Nephron progenitor cell (in vitro differentiated cells): ENCODE measurements at regions not wholly inside any gene's neighbourhood (a gene's known extent, or its start where the extent isn't known, plus 50 kb on each side); places are given as distances from the start of the nearest gene placed in this dataset.

Experiments used
- DNase-seq: peaks from one replicate; pipeline ENCODE4 v3.0.0; 2021
- H3K27ac Mint-ChIP-seq: 2 replicates; pipeline ENCODE4 v1.8.0; 2021; ENCODE audit warnings: mild to moderate bottlenecking, moderate library complexity, mixed read lengths
- H3K27me3 Mint-ChIP-seq: 2 replicates; pipeline ENCODE4 v1.8.0; 2021; ENCODE audit warnings: mild to moderate bottlenecking, low read depth, mixed read lengths; ENCODE audit not compliant: poor library complexity
- H3K36me3 Mint-ChIP-seq: 2 replicates; pipeline ENCODE4 v1.8.0; 2021; ENCODE audit warnings: low read depth, mixed read lengths
- H3K4me1 Mint-ChIP-seq: 2 replicates; pipeline ENCODE4 v1.8.0; 2021; ENCODE audit warnings: mixed read lengths
- H3K4me3 Mint-ChIP-seq: 2 replicates; pipeline ENCODE4 v1.8.0; 2021; ENCODE audit warnings: mild to moderate bottlenecking, moderate library complexity, mixed read lengths
- H3K9me3 Mint-ChIP-seq: 2 replicates; pipeline ENCODE4 v1.8.0; 2021; ENCODE audit warnings: mild to moderate bottlenecking, moderate library complexity, mixed read lengths
- TF ChIP-seq, protein P1 (sequence below): fragments of 200-600 bp; sonication (generic); IDR thresholded peaks from 2 replicates; pipeline ENCODE4 v1.5.0; 2021; ENCODE audit warnings: antibody characterized with exemption

DNA sequence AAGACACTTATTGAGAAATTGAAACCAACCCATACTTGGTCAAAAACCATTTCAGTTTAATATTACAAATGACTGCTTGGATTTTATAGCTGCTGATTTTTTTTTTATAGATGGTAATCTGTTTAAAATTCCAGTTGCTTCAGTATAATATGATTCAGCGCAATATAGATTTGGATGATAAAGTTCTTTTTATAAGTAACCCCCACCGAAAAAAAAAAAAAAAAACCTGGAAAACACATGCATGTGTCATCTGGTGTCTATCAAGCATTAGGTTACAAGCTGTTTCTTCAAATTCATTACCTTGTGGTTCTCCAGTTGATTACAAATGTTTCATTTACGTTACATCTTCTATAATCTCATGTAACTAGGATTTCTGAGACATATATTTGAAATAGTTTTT lies 356.6 kb upstream of the ROBO2 start:
- Mint-ChIP-seq H3K27me3 (no peaks in the 10 kb centered on the region), H3K4me3 (no peak overlapping the region), H3K4me1 (peaks cover 24% of the 10 kb centered on the region), H3K9me3 (no peaks in the 10 kb centered on the region), H3K27ac (no peak overlapping the region), H3K36me3 (no peaks in the 10 kb centered on the region)
- no peak for DNase-seq
- TF ChIP-seq, protein P1, sequence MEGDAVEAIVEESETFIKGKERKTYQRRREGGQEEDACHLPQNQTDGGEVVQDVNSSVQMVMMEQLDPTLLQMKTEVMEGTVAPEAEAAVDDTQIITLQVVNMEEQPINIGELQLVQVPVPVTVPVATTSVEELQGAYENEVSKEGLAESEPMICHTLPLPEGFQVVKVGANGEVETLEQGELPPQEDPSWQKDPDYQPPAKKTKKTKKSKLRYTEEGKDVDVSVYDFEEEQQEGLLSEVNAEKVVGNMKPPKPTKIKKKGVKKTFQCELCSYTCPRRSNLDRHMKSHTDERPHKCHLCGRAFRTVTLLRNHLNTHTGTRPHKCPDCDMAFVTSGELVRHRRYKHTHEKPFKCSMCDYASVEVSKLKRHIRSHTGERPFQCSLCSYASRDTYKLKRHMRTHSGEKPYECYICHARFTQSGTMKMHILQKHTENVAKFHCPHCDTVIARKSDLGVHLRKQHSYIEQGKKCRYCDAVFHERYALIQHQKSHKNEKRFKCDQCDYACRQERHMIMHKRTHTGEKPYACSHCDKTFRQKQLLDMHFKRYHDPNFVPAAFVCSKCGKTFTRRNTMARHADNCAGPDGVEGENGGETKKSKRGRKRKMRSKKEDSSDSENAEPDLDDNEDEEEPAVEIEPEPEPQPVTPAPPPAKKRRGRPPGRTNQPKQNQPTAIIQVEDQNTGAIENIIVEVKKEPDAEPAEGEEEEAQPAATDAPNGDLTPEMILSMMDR: no peak

DNA sequence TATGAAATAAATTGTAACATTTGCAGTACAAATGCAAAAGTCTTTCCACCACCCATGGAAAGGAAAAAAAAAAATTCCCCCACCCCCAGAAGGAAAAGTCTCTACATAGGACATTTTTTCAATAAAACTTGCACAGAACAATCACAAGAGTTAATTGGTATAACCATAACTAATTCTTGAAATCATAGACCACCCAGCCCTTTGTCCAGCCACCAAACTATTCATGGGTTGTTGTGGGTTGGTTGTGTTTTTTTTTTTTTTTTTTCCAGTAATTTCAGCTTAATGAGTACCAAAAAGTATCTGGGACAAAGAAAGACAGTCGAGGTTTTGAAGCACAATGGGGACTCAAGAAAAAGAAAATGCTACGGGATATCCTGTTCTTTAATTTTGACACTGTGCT lies 355.0 kb upstream of the ROBO2 start:
- TF ChIP-seq, protein P1: no peak
- Mint-ChIP-seq H3K36me3 (no peaks in the 10 kb centered on the region), H3K27ac (no peak overlapping the region), H3K9me3 (no peaks in the 10 kb centered on the region), H3K4me1 (peaks cover 24% of the 10 kb centered on the region), H3K4me3 (no peak overlapping the region), H3K27me3 (no peaks in the 10 kb centered on the region)
- DNase-seq: no peak

DNA sequence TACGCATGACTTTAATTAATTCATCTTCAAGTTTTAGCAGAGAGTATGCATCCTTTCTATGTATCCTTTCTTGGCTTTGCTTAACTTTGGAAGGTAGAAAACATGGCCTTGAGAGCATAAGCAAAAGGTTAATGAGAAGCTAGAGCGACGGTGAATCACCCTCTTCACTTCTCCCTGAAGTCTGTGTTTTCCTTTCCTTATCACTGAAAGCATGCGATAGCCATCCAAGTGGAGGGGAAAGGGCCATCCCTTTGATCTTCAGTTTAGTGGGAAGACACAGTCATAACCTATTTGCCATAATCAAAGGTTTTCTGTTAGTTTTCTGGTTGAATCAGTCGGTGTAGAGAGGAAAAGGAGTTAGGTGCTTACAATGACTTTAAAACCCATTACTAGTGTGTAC lies 354.0 kb upstream of the ROBO2 start:
- Mint-ChIP-seq H3K36me3 (no peaks in the 10 kb centered on the region), H3K9me3 (no peaks in the 10 kb centered on the region), H3K27ac (no peak overlapping the region), H3K4me3 (no peak overlapping the region), H3K4me1 (peaks cover 24% of the 10 kb centered on the region), H3K27me3 (no peaks in the 10 kb centered on the region)
- no peak for DNase-seq
- TF ChIP-seq, protein P1: no peak

DNA sequence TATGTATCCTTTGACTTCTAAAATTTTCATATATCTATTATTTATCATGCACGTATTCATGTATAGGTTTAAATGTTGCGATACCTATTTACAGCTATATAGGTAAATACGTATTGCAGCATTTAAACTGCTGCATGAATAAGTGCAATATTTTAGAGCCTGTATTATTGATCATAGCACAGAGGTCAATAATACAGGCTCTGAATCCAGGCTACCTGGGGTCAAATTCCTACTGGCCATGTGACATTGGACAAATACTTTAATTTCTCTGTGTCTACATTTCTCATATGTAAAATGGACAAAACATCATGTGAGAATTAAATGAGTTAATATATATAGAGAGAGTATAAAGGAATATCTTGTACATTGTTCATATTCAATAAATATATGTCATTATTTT lies 352.9 kb upstream of the ROBO2 start:
- H3K4me3 Mint-ChIP-seq: no peak overlapping the region

DNA sequence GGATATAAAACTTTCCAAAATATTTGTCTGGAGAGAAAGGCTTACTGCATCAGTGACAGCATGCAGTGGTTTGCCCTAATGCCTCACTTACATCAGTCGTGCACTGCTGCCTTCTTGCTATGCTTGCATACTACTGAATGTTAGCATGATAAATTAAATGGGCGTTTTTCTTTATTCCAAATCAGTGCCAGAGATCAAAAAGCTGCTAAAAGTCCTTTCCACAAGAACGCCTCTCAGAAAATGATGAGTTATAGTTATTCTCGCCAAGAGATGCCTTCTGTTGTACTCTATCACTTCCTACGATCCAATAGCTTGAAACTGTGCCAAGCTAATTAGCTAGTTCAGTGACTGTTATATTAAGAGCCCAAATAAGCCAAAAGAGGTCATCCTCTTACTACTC lies 345.8 kb upstream of the ROBO2 start:
- Mint-ChIP-seq H3K27ac (no peak overlapping the region), H3K9me3 (no peaks in the 10 kb centered on the region), H3K4me1 (peaks cover 6% of the 10 kb centered on the region)

More for the DNA sequence above, 352.9 kb upstream of the ROBO2 start:
- Mint-ChIP-seq H3K27me3 (no peaks in the 10 kb centered on the region), H3K9me3 (no peaks in the 10 kb centered on the region), H3K36me3 (no peaks in the 10 kb centered on the region), H3K27ac (no peak overlapping the region), H3K4me1 (peaks cover 24% of the 10 kb centered on the region)
- TF ChIP-seq, protein P1: no peak
- no peak for DNase-seq

DNA sequence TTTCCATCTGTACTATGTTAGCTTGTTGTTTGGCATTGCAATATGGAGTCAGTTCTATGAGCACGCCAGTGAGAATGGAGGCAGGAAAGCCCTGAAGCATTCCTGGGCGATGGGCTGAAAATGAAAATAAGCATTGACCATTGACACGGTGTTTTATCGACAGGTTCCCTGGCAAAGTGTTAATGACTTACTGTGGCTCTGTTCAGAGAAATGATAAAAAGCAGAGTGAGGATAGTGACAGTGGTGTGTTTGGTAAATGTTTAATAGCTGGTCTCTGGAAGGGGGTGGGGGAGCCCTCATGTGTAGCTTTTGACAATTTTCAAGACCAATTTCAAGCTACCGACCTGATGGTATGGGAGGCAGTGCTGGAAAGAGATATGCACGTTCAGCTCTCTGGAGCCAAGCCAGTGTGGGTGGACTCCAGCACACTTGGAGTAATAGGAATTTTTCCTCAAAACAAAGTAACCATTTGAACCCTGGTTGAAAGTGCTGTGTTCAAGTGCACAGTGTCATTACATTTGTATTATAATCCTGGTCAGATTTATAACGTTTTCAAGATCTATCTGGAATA lies 341.7 kb upstream of the ROBO2 start:
- Mint-ChIP-seq H3K4me3 (no peak overlapping the region), H3K9me3 (no peaks in the 10 kb centered on the region), H3K27ac (no peak overlapping the region), H3K27me3 (peaks cover 4% of the 10 kb centered on the region), H3K36me3 (no peaks in the 10 kb centered on the region), H3K4me1 (peaks cover 20% of the 10 kb centered on the region)
- no peak for DNase-seq
- TF ChIP-seq, protein P1: no peak

More for the DNA sequence above, 345.8 kb upstream of the ROBO2 start:
- TF ChIP-seq, protein P1: no peak
- Mint-ChIP-seq H3K36me3 (no peaks in the 10 kb centered on the region), H3K27me3 (peaks cover 4% of the 10 kb centered on the region), H3K4me3 (no peak overlapping the region)
- peak; percentile 6 for DNase-seq
